SW 1271 (cell line): ENCODE measurements at regions not wholly inside any gene's neighbourhood (a gene's known extent, or its start where the extent isn't known, plus 50 kb on each side); places are given as distances from the start of the nearest gene placed in this dataset.
A peak's percentile ranks its signal among the peaks of the same experiment; 100 is the strongest.

ENCODE experiments used
- DNase-seq, 2 experiments: peaks; one replicate each; lab custom pipeline; 2025; lab: John Stamatoyannopoulos, UW

GRCh38 chr12:19954163-19954562, 414.2 kb upstream of the PDE3A start:
- no peak for DNase-seq

- no peak for DNase-seq
Measured at GRCh38 chr12:19957308-19958125, 410.8 kb upstream of the PDE3A start.

- DNase-seq, result no peak
Measured at GRCh38 chr12:19958389-19958788, 409.9 kb upstream of the PDE3A start.

GRCh38 chr12:19959353-19959752, 409.0 kb upstream of the PDE3A start:
- no peak for DNase-seq

- no peak for DNase-seq
Measured at GRCh38 chr12:19960527-19960926, 407.8 kb upstream of the PDE3A start.

- no peak for DNase-seq
Measured at GRCh38 chr12:19962192-19962591, 406.1 kb upstream of the PDE3A start.

- no peak for DNase-seq
Measured at GRCh38 chr12:19963972-19964371, 404.4 kb upstream of the PDE3A start.

- DNase-seq, result no peak
Measured at GRCh38 chr12:19964549-19964948, 403.8 kb upstream of the PDE3A start.

- no peak for DNase-seq
Measured at GRCh38 chr12:19965196-19966038, 402.9 kb upstream of the PDE3A start.

- DNase-seq, result no peak
Measured at GRCh38 chr12:19967001-19967400, 401.3 kb upstream of the PDE3A start.

GRCh38 chr12:19967431-19967830, 400.9 kb upstream of the PDE3A start:
- peak; percentile 15 to 61 for DNase-seq

GRCh38 chr12:19970116-19970515, 398.2 kb upstream of the PDE3A start:
- DNase-seq, result no peak

- DNase-seq, result no peak
Measured at GRCh38 chr12:19970821-19971220, 397.5 kb upstream of the PDE3A start.

- no peak for DNase-seq
Measured at GRCh38 chr12:19971361-19972280, 396.7 kb upstream of the PDE3A start.

GRCh38 chr12:19972325-19973288, 395.7 kb upstream of the PDE3A start:
- no peak for DNase-seq

GRCh38 chr12:19978193-19978592, 390.1 kb upstream of the PDE3A start:
- DNase-seq, result no peak

GRCh38 chr12:19979584-19979983, 388.8 kb upstream of the PDE3A start:
- no peak for DNase-seq

GRCh38 chr12:19981944-19982343, 386.4 kb upstream of the PDE3A start:
- no peak for DNase-seq

GRCh38 chr12:19988001-19988400, 380.3 kb upstream of the PDE3A start:
- no peak for DNase-seq

GRCh38 chr12:19988459-19988873, 379.9 kb upstream of the PDE3A start:
- no peak for DNase-seq

GRCh38 chr12:19988948-19989347, 379.4 kb upstream of the PDE3A start:
- no peak for DNase-seq
